ENCODE measurements at regions not wholly inside any gene's neighbourhood (a gene's known extent, or its start where the extent isn't known, plus 50 kb on each side); places are given as distances from the start of the nearest gene placed in this dataset.

DNA sequence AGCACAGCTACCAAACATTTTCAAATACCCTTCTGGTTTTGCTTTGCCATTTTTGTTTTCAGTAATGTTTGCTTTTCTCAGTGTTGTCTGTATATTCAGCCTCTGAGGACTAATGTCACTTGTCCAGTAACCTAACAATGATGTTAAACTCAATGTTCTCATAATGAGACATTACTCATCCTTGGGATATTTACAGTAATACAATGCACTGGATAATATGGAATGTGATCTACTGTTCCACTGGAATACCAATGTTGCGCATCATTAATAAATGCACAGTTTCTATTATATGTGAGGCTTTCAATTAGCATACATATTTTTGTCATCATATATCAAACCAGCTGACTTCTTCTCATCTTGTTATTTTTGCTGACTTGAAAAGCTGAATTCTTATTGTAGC is 259.1 kb downstream of the SH2D1A start:
- TF ChIP-seq, protein P1, sequence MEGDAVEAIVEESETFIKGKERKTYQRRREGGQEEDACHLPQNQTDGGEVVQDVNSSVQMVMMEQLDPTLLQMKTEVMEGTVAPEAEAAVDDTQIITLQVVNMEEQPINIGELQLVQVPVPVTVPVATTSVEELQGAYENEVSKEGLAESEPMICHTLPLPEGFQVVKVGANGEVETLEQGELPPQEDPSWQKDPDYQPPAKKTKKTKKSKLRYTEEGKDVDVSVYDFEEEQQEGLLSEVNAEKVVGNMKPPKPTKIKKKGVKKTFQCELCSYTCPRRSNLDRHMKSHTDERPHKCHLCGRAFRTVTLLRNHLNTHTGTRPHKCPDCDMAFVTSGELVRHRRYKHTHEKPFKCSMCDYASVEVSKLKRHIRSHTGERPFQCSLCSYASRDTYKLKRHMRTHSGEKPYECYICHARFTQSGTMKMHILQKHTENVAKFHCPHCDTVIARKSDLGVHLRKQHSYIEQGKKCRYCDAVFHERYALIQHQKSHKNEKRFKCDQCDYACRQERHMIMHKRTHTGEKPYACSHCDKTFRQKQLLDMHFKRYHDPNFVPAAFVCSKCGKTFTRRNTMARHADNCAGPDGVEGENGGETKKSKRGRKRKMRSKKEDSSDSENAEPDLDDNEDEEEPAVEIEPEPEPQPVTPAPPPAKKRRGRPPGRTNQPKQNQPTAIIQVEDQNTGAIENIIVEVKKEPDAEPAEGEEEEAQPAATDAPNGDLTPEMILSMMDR (IDR thresholded peaks at IDR 0.05), result no peak
- no peak for TF ChIP-seq POLR2A (IDR thresholded peaks at IDR 0.05)
